ENCODE measurements at regions not wholly inside any gene's neighbourhood (a gene's known extent, or its start where the extent isn't known, plus 50 kb on each side); places are given as distances from the start of the nearest gene placed in this dataset.

DNA sequence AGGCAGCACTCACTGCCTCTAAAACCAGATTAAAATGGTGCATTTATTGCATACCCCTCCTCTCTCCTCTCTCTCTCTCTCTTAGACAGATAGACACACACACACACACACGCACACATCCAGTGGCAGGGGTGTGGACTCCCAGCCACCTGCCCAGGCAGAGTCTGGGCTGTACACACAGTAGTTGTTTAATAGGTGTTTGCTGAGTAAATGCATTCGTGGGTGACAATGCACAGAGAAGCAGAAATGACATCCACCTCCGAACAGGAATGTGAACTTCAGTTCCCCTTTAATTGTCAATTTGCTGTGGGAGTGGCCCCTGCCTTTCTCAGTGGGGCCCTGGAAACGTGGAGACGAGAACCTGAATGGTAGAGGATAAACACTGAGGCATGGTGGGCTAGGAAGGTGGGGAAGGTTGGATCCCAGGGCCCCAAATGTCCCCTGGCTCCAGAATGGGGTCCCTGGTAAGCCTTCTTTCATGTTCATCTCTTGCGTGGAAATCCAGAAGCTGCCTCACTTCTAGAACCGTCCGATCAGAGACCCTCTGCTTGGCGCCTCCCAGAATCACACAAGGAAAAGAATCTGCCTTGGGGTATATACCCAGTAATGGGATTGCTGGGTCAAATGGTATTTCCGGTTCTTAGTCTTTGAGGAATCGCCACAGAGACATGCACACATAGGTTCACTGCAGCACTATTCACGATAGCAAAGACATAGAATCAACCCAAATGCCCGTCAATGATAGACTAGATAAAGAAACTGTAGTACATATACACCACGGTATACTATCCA is 58.5 kb upstream of the ECHDC3 start:
- TF ChIP-seq, protein P1, sequence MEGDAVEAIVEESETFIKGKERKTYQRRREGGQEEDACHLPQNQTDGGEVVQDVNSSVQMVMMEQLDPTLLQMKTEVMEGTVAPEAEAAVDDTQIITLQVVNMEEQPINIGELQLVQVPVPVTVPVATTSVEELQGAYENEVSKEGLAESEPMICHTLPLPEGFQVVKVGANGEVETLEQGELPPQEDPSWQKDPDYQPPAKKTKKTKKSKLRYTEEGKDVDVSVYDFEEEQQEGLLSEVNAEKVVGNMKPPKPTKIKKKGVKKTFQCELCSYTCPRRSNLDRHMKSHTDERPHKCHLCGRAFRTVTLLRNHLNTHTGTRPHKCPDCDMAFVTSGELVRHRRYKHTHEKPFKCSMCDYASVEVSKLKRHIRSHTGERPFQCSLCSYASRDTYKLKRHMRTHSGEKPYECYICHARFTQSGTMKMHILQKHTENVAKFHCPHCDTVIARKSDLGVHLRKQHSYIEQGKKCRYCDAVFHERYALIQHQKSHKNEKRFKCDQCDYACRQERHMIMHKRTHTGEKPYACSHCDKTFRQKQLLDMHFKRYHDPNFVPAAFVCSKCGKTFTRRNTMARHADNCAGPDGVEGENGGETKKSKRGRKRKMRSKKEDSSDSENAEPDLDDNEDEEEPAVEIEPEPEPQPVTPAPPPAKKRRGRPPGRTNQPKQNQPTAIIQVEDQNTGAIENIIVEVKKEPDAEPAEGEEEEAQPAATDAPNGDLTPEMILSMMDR (IDR thresholded peaks at IDR 0.05; ENCODE audit: borderline replicate concordance, extremely low read depth, low read length, poor library complexity, severe bottlenecking), result no peak
- TF ChIP-seq EZH2 (IDR thresholded peaks at IDR 0.05; ENCODE audit: borderline replicate concordance, low read depth, low read length, severe bottlenecking), result no peak

Data from DND-41 (cell line).